ENCODE measurements at regions not wholly inside any gene's neighbourhood (a gene's known extent, or its start where the extent isn't known, plus 50 kb on each side); places are given as distances from the start of the nearest gene placed in this dataset.
"Not testable (repeated sequence)": the region's sequence is repeated elsewhere in the genome, so short reads cannot be mapped to it uniquely, and the experiment has no call there.

DNA sequence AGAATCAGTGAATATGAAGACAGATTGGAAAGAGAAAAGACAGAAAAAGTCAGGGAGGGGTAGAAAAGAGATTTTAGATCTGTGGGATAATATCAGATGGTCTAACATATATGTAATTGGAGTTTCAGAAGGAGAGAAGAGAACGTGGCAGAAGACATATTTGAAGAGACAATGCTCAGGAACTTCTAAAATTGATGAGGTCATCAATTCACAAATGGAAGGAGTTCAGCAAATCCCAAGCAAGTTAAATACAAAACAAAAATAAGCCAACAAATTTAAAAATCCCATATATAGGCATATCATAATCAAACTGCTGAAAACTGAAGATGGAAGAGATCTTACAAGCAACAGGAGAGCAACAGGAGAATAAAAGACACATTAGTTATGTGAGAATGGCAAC is 87.3 kb downstream of the SYT15B start:
- not testable (repeated sequence) for H3K27ac ChIP-seq (ENCODE audit: low read depth, low read length); H2BK15ac ChIP-seq (replicated peaks; ENCODE audit: low read depth); H3K4me1 ChIP-seq (ENCODE audit: control insufficient read depth, low read depth, low read length); H3K56ac ChIP-seq (ENCODE audit: low read length); H2AK5ac ChIP-seq (ENCODE audit: low read length); H3K27me3 ChIP-seq (ENCODE audit: insufficient read depth, low read length, poor library complexity); H3K79me2 ChIP-seq (ENCODE audit: control insufficient read depth, insufficient read depth, low read length); H3K9ac ChIP-seq (ENCODE audit: low read length); H2BK120ac ChIP-seq (ENCODE audit: low read depth, low read length); H3K18ac ChIP-seq (ENCODE audit: low read length); H3K23ac ChIP-seq (ENCODE audit: low read length); H2BK5ac ChIP-seq (ENCODE audit: low read length); H3K4me2 ChIP-seq (ENCODE audit: low read length); H4K5ac ChIP-seq (ENCODE audit: low read length); H4K8ac ChIP-seq (ENCODE audit: low read depth, low read length); H3K4me3 ChIP-seq (ENCODE audit: low read length); DNase-seq; H3K4ac ChIP-seq (ENCODE audit: low read depth, low read length); H3K79me1 ChIP-seq (ENCODE audit: low read length); H3K36me3 ChIP-seq (ENCODE audit: control insufficient read depth, insufficient read depth, low read length)
- WGBS (ENCODE audit: extremely low coverage, insufficient coverage, low lambda C conversion rate) = no CpG with 5 or more reads among the region's 1 CpG

DNA sequence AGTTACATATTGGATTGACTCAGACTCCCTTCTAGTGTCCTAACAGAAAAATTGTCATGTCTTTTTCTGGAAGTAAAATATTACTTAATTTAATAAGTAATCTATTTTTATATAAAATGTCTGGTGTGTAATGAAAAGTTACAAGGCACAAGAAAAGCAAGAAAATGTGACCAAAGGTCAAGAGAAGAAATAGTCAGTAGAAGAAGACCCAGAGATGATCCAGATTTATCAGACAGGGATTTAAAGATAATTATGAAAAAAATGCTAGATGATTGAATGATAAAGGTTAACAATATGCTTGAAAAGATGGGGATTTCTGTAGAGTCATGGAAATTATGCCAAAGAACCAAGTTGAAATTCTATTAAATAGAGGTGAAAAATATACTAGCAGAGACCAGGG is 87.8 kb downstream of the SYT15B start:
- H3K27ac ChIP-seq (ENCODE audit: low read depth, low read length); H3K4me3 ChIP-seq (ENCODE audit: low read length); H4K5ac ChIP-seq (ENCODE audit: low read length); H3K79me2 ChIP-seq (ENCODE audit: control insufficient read depth, insufficient read depth, low read length); H3K56ac ChIP-seq (ENCODE audit: low read length); H2BK15ac ChIP-seq (replicated peaks; ENCODE audit: low read depth); DNase-seq; H2AK5ac ChIP-seq (ENCODE audit: low read length); H3K18ac ChIP-seq (ENCODE audit: low read length); H3K4me1 ChIP-seq (ENCODE audit: control insufficient read depth, low read depth, low read length); H3K4me2 ChIP-seq (ENCODE audit: low read length); H3K27me3 ChIP-seq (ENCODE audit: insufficient read depth, low read length, poor library complexity); H2BK5ac ChIP-seq (ENCODE audit: low read length); H3K23ac ChIP-seq (ENCODE audit: low read length); H3K36me3 ChIP-seq (ENCODE audit: control insufficient read depth, insufficient read depth, low read length); H2BK120ac ChIP-seq (ENCODE audit: low read depth, low read length); H3K9ac ChIP-seq (ENCODE audit: low read length); H4K8ac ChIP-seq (ENCODE audit: low read depth, low read length); H3K79me1 ChIP-seq (ENCODE audit: low read length); H3K4ac ChIP-seq (ENCODE audit: low read depth, low read length): not testable (repeated sequence)

DNA sequence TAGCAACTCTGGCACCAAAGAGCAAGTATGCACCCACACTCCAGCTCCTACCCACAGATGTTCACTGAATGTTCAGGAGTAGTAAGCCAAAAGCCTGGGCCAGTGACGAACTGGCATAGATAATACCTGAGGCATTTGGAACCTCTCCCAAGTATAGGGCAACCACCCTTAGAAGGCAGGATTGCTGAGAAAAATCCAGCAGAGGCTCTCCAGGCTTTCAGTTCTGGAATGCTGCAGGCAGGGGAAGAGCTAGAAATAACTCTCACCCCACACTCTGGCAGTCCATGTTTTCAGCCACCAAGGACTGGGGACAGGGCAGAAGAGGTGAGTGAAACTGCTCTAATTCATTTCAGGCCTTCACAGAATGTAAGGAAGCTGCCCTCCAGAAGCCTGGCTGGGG is 90.3 kb downstream of the SYT15B start:
- H3K9ac ChIP-seq (ENCODE audit: low read length); H3K36me3 ChIP-seq (ENCODE audit: control insufficient read depth, insufficient read depth, low read length); H3K18ac ChIP-seq (ENCODE audit: low read length); H2BK15ac ChIP-seq (replicated peaks; ENCODE audit: low read depth); H4K8ac ChIP-seq (ENCODE audit: low read depth, low read length); H3K79me1 ChIP-seq (ENCODE audit: low read length); H3K79me2 ChIP-seq (ENCODE audit: control insufficient read depth, insufficient read depth, low read length); H4K5ac ChIP-seq (ENCODE audit: low read length); H3K4me3 ChIP-seq (ENCODE audit: low read length); H3K4ac ChIP-seq (ENCODE audit: low read depth, low read length); H2AK5ac ChIP-seq (ENCODE audit: low read length); H3K4me1 ChIP-seq (ENCODE audit: control insufficient read depth, low read depth, low read length); H3K4me2 ChIP-seq (ENCODE audit: low read length); H3K27me3 ChIP-seq (ENCODE audit: insufficient read depth, low read length, poor library complexity); H3K23ac ChIP-seq (ENCODE audit: low read length); H3K56ac ChIP-seq (ENCODE audit: low read length); DNase-seq; H2BK120ac ChIP-seq (ENCODE audit: low read depth, low read length); H3K27ac ChIP-seq (ENCODE audit: low read depth, low read length); H2BK5ac ChIP-seq (ENCODE audit: low read length): not testable (repeated sequence)
- no CpG with 5 or more reads among the region's 1 CpG for WGBS (ENCODE audit: extremely low coverage, insufficient coverage, low lambda C conversion rate)

DNA sequence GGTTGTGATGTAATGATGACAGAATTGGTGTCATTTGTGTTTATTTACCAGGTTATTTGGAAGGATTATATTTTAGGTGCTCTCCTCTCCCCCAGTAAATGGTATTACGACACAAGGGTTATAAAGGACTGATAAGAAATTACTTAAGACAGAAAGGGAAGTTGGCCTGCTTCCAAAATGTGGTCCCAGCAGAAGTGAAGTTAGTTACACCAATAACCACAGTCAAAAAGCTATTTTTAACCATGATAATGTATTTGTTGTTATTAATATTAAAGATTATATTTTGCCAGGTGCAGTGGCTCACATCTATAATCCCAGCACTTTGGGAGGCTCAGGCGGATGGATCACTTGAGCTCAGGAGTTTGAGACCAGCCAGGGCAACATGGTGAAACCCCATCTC is 92.5 kb downstream of the SYT15B start:
- not testable (repeated sequence) for H3K23ac ChIP-seq (ENCODE audit: low read length); H3K56ac ChIP-seq (ENCODE audit: low read length); H2AK5ac ChIP-seq (ENCODE audit: low read length); H3K4me3 ChIP-seq (ENCODE audit: low read length); H3K4me1 ChIP-seq (ENCODE audit: control insufficient read depth, low read depth, low read length); H2BK5ac ChIP-seq (ENCODE audit: low read length); H3K9ac ChIP-seq (ENCODE audit: low read length); DNase-seq; H3K79me1 ChIP-seq (ENCODE audit: low read length); H3K27me3 ChIP-seq (ENCODE audit: insufficient read depth, low read length, poor library complexity); H4K8ac ChIP-seq (ENCODE audit: low read depth, low read length); H4K5ac ChIP-seq (ENCODE audit: low read length); H2BK15ac ChIP-seq (replicated peaks; ENCODE audit: low read depth); H3K4me2 ChIP-seq (ENCODE audit: low read length); H3K4ac ChIP-seq (ENCODE audit: low read depth, low read length); H3K27ac ChIP-seq (ENCODE audit: low read depth, low read length); H2BK120ac ChIP-seq (ENCODE audit: low read depth, low read length); H3K36me3 ChIP-seq (ENCODE audit: control insufficient read depth, insufficient read depth, low read length); H3K18ac ChIP-seq (ENCODE audit: low read length); H3K79me2 ChIP-seq (ENCODE audit: control insufficient read depth, insufficient read depth, low read length)
- no CpG with 5 or more reads among the region's 2 CpGs for WGBS (ENCODE audit: extremely low coverage, insufficient coverage, low lambda C conversion rate)

DNA sequence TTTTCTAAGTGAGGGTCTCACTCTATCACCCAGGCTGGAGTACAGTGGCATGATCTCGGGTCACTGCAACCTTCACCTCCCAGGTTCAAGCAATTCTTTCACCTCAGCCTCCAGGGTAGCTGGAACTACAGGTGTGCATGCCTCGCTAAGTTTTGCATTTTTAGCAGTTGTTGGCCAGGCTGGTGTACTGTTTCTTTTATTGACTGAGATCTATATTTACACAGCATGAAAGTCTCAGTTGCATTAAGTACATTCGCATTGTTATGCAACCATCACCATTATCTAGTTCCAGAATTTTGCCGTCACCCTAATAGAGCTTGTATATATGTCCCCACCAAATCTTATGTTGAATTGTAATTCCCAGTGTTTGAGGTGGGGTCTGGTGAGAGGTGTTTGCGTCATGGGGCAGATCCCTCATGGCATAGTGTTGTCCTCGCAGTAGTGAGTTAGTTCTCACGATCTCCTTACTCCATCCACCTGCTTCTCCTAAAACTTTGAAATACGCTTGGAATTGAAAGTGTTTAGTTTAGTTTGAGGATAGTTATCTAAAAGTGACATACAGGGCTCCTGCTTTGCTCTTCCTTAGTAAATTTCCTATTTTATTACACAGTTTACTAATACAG is 101.3 kb downstream of the SYT15B start:
- H2BK5ac ChIP-seq (ENCODE audit: low read length); H3K18ac ChIP-seq (ENCODE audit: low read length); H3K27ac ChIP-seq (ENCODE audit: low read depth, low read length); H2AK5ac ChIP-seq (ENCODE audit: low read length); H3K4me3 ChIP-seq (ENCODE audit: low read length); DNase-seq; H2BK120ac ChIP-seq (ENCODE audit: low read depth, low read length); H3K36me3 ChIP-seq (ENCODE audit: control insufficient read depth, insufficient read depth, low read length); H3K56ac ChIP-seq (ENCODE audit: low read length); H3K4me1 ChIP-seq (ENCODE audit: control insufficient read depth, low read depth, low read length); H4K8ac ChIP-seq (ENCODE audit: low read depth, low read length); H3K79me2 ChIP-seq (ENCODE audit: control insufficient read depth, insufficient read depth, low read length); H4K5ac ChIP-seq (ENCODE audit: low read length); H3K4me2 ChIP-seq (ENCODE audit: low read length); H2BK15ac ChIP-seq (replicated peaks; ENCODE audit: low read depth); H3K23ac ChIP-seq (ENCODE audit: low read length); H3K79me1 ChIP-seq (ENCODE audit: low read length); H3K27me3 ChIP-seq (ENCODE audit: insufficient read depth, low read length, poor library complexity); H3K9ac ChIP-seq (ENCODE audit: low read length); H3K4ac ChIP-seq (ENCODE audit: low read depth, low read length): not testable (repeated sequence)
- no CpG with 5 or more reads among the region's 8 CpGs for WGBS (ENCODE audit: extremely low coverage, insufficient coverage, low lambda C conversion rate)

DNA sequence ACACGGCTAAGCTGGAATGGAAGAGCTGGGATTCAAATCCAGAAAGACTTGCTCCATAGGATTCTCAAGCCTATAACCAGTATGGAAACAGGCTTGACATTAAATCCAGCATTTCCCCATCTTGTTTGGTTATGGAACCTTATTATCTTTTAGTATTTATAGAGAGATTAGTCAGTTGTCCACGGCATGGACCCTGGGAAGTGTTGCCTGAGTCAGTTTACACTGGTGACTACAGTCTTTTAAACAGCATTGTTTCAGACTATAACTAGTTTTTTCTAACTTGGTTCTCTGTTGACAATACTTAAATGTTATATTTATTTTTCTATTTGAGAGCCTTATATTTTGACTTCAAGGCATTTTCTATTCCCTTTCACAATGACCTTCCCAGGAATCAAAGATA is 106.7 kb downstream of the SYT15B start:
- H3K56ac ChIP-seq (ENCODE audit: low read length); H3K4me3 ChIP-seq (ENCODE audit: low read length); H3K9ac ChIP-seq (ENCODE audit: low read length); H3K27me3 ChIP-seq (ENCODE audit: insufficient read depth, low read length, poor library complexity); H2BK120ac ChIP-seq (ENCODE audit: low read depth, low read length); H3K79me2 ChIP-seq (ENCODE audit: control insufficient read depth, insufficient read depth, low read length); H4K8ac ChIP-seq (ENCODE audit: low read depth, low read length); H3K23ac ChIP-seq (ENCODE audit: low read length); H3K18ac ChIP-seq (ENCODE audit: low read length); H3K36me3 ChIP-seq (ENCODE audit: control insufficient read depth, insufficient read depth, low read length); H3K27ac ChIP-seq (ENCODE audit: low read depth, low read length); H3K4ac ChIP-seq (ENCODE audit: low read depth, low read length); H2BK5ac ChIP-seq (ENCODE audit: low read length); H2AK5ac ChIP-seq (ENCODE audit: low read length); H3K4me2 ChIP-seq (ENCODE audit: low read length); H3K4me1 ChIP-seq (ENCODE audit: control insufficient read depth, low read depth, low read length); H4K5ac ChIP-seq (ENCODE audit: low read length); H3K79me1 ChIP-seq (ENCODE audit: low read length); H2BK15ac ChIP-seq (replicated peaks; ENCODE audit: low read depth); DNase-seq: not testable (repeated sequence)
- no CpG with 5 or more reads among the region's 2 CpGs for WGBS (ENCODE audit: extremely low coverage, insufficient coverage, low lambda C conversion rate)

Measured in mesendoderm (in vitro differentiated cells).